OCI-LY7 (cell line): ENCODE measurements at regions not wholly inside any gene's neighbourhood (a gene's known extent, or its start where the extent isn't known, plus 50 kb on each side); places are given as distances from the start of the nearest gene placed in this dataset.

Experiments used
- BruUV-seq: library from RNA; stranded (reverse); fragments of 400-500 nt; replicated peaks from 2 replicates; lab custom pipeline; 2021; lab: Mats Ljungman, UMichigan
- CTCF ChIA-PET: fragments of 300-600 bp; sonication (Branson Sonifier 250); formaldehyde crosslinking; loops from one replicate; lab custom pipeline; 2022; ENCODE audit warnings: antibody characterized with exemption; ENCODE audit not compliant: unreplicated experiment; lab: Charles Lee
- POLR2A ChIA-PET: fragments of 300-600 bp; sonication (Branson Sonifier 250); formaldehyde crosslinking; loops from one replicate; lab custom pipeline; 2022; ENCODE audit warnings: antibody characterized with exemption; lab: Charles Lee
- DNase-seq: peaks from one replicate; pipeline ENCODE4 v3.0.0-alpha.2; 2015; ENCODE audit warnings: low spot score
- H2AFZ ChIP-seq: fragments of 200-600 bp; sonication (generic), shearing (Covaris generic); 2 replicates; pipeline ENCODE4 v1.6.1; 2014; ENCODE audit warnings: mild to moderate bottlenecking, antibody characterized with exemption, low read length, moderate library complexity
- H3K27ac ChIP-seq: fragments of 200-600 bp; sonication (generic); 2 replicates; pipeline ENCODE4 v1.5.1; 2014; ENCODE audit warnings: mixed run types, low read depth, mild to moderate bottlenecking, moderate library complexity, low read length, inconsistent platforms; ENCODE audit not compliant: poor library complexity, severe bottlenecking
- H3K36me3 ChIP-seq: fragments of 200-600 bp; sonication (generic); 2 replicates; pipeline ENCODE4 v1.6.1; 2014; ENCODE audit warnings: mild to moderate bottlenecking, antibody characterized with exemption, low read length, moderate library complexity, mixed read lengths; ENCODE audit not compliant: insufficient read depth
- H3K4me1 ChIP-seq: fragments of 200-600 bp; sonication (generic); 2 replicates; pipeline ENCODE4 v1.5.1; 2014; ENCODE audit warnings: mild to moderate bottlenecking, low read length; ENCODE audit not compliant: insufficient read depth, poor library complexity, severe bottlenecking
- H3K4me2 ChIP-seq: fragments of 200-600 bp; sonication (generic); 2 replicates; pipeline ENCODE4 v1.6.1; 2014; ENCODE audit warnings: mild to moderate bottlenecking, low read length
- H3K4me3 ChIP-seq: fragments of 200-600 bp; sonication (generic); 2 replicates; pipeline ENCODE4 v1.5.1; 2014; ENCODE audit warnings: mild to moderate bottlenecking, low read depth, low read length; ENCODE audit not compliant: poor library complexity, severe bottlenecking
- H3K79me2 ChIP-seq: fragments of 200-600 bp; sonication (generic); 2 replicates; pipeline ENCODE4 v1.6.1; 2016; ENCODE audit warnings: low read depth, mild to moderate bottlenecking, low read length, moderate library complexity, mixed read lengths; ENCODE audit not compliant: insufficient read depth
- H3K9me2 ChIP-seq: fragments of 200-600 bp; sonication (generic); 2 replicates; pipeline ENCODE4 v1.6.1; 2016; ENCODE audit warnings: mild to moderate bottlenecking, low read length, mixed read lengths; ENCODE audit not compliant: insufficient read depth
- H3K9me3 ChIP-seq: fragments of 200-600 bp; sonication (generic); 2 replicates; pipeline ENCODE4 v1.6.1; 2014; ENCODE audit warnings: mild to moderate bottlenecking, mixed run types, low read length, mixed read lengths
- H4K20me1 ChIP-seq: fragments of 200-600 bp; sonication (generic); 2 replicates; pipeline ENCODE4 v1.6.1; 2014; ENCODE audit warnings: mild to moderate bottlenecking, antibody characterized with exemption, low read length, moderate library complexity, mixed read lengths; ENCODE audit not compliant: insufficient read depth
- CTCF ChIP-seq: fragments of 200-600 bp; sonication (generic); conservative IDR thresholded peaks from 2 replicates; pipeline ENCODE4 v1.5.1; 2014; ENCODE audit warnings: mild to moderate bottlenecking, antibody characterized with exemption, low read length, moderate library complexity, mixed read lengths
- EZH2phosphoT487 ChIP-seq: fragments of 200-600 bp; sonication (generic); IDR thresholded peaks from 2 replicates; pipeline ENCODE4 v1.6.1; 2018; ENCODE audit warnings: low read depth, borderline replicate concordance, mild to moderate bottlenecking, mixed run types, antibody characterized with exemption, low read length, moderate library complexity, mixed read lengths
- intact Hi-C: fragments of 100-400 bp; cut with micrococcal nuclease; formaldehyde crosslinking; loops from one replicate; pipeline ENCODE4 v1.10.0; 2022; ENCODE audit not compliant: unreplicated experiment

DNA sequence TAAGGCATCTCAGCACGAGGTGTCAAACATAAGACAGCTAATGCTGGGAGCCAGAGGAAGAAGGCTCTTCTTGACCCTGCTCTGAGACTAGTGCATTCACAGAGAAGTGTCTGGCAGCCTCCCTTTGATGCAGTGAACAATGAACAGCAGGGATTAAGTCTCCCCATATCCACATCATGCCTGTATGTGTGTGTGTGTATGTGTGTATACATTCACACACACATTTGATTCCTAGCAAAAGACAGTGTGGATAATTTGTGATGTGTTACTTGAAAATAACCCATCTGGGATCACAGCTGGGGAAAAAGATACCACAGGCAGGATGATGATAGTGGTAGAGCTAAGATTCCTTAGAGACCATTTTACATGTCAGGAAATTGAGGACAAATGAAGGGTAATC, 485.9 kb upstream of the GOT2 start:
- DNase-seq = no peak
- Histone ChIP-seq H3K79me2 (no peaks in the 10 kb centered on the region), H3K27ac (no peak overlapping the region), H4K20me1 (no peaks in the 10 kb centered on the region), H3K4me1 (no peaks in the 10 kb centered on the region), H3K9me2 (no peaks in the 10 kb centered on the region), H3K4me2 (no peak overlapping the region), H3K4me3 (no peak overlapping the region), H2AFZ (no peak overlapping the region), H3K9me3 (no peaks in the 10 kb centered on the region), H3K36me3 (no peaks in the 10 kb centered on the region)
- POLR2A ChIA-PET = no interaction called here
- no TSS peak for BruUV-seq
- CTCF ChIA-PET = no interaction called here
- intact Hi-C loops = no loop called here
- no peak for TF ChIP-seq EZH2phosphoT487
- TF ChIP-seq CTCF = no peak

DNA sequence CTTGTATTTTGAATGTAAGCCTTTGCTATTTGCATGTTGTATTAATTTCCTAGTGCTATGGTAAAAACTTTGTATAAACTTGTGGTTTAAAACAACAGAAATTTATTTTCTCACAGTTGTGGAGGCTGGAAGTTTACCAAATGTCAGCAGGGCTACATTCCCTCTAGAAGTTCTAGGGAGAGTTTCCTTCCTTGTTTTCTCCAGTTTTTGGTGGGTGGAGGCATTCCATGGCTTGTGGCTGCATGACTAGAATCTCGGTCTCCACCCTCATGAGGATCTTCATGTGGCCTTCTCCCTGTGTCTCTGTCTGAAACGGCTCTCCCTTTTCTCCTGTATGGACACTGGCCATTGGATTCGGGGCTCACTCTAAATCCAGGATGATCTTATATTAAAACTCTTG, 482.2 kb upstream of the GOT2 start:
- no peaks in the 10 kb centered on the region for H3K4me1 ChIP-seq
- no peaks in the 10 kb centered on the region for H3K79me2 ChIP-seq
- no peaks in the 10 kb centered on the region for H3K9me2 ChIP-seq
- no peaks in the 10 kb centered on the region for H4K20me1 ChIP-seq
- no peak for TF ChIP-seq CTCF
- TF ChIP-seq EZH2phosphoT487 = no peak
- intact Hi-C loops = no loop called here
- no TSS peak for BruUV-seq
- no peak for DNase-seq
- no peak overlapping the region for H3K4me3 ChIP-seq
- no peak overlapping the region for H3K27ac ChIP-seq
- H3K36me3 ChIP-seq = no peaks in the 10 kb centered on the region
- ChIA-PET CTCF (no interaction called here), POLR2A (no interaction called here)
- H3K9me3 ChIP-seq = no peaks in the 10 kb centered on the region
- no peak overlapping the region for H2AFZ ChIP-seq
- no peak overlapping the region for H3K4me2 ChIP-seq

DNA sequence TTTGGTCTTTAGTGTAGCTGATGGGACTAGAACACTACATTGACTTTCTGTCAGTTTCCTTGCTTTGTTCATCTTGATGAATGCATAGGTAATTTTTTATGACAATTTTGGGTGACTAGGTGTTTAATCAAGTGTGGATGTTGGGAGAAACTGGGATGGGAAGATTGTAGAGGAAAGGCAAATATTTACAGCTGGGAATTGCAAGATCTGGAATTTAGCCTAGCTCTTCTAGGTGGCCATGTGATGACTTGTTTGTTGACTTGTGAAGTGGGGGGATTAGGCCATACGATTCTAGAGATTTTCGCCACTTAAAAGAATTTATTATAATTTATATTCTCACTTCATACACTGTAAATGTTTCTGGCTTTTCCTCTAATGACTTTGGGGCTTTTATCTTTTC, 480.3 kb upstream of the GOT2 start:
- no peaks in the 10 kb centered on the region for H3K9me3 ChIP-seq
- intact Hi-C loops = no loop called here
- H3K4me1 ChIP-seq = no peaks in the 10 kb centered on the region
- H3K4me2 ChIP-seq = no peak overlapping the region
- H3K27ac ChIP-seq = no peak overlapping the region
- no peaks in the 10 kb centered on the region for H3K79me2 ChIP-seq
- no peak overlapping the region for H2AFZ ChIP-seq
- H3K36me3 ChIP-seq = no peaks in the 10 kb centered on the region
- H3K9me2 ChIP-seq = no peaks in the 10 kb centered on the region
- BruUV-seq = no TSS peak
- no peaks in the 10 kb centered on the region for H4K20me1 ChIP-seq
- no peak overlapping the region for H3K4me3 ChIP-seq
- POLR2A ChIA-PET = no interaction called here
- CTCF ChIA-PET = no interaction called here
- no peak for DNase-seq
- TF ChIP-seq EZH2phosphoT487 (no peak), CTCF (no peak)
